Activated CD8-positive, alpha-beta memory T cell treated with anti-CD3 and anti-CD28 coated beads for 36 hours (primary cell): ENCODE measurements at regions not wholly inside any gene's neighbourhood (a gene's known extent, or its start where the extent isn't known, plus 50 kb on each side); places are given as distances from the start of the nearest gene placed in this dataset.

Source experiments
- CTCF ChIA-PET: fragments of 350-600 bp; sonication (Branson Sonifier 250); formaldehyde crosslinking; loops from one replicate; lab custom pipeline; 2021; ENCODE audit warnings: antibody characterized with exemption; lab: Charles Lee
- POLR2A ChIA-PET: fragments of 350-600 bp; sonication (Branson Sonifier 250); formaldehyde crosslinking; loops from one replicate; lab custom pipeline; 2021; ENCODE audit warnings: antibody characterized with exemption; lab: Charles Lee

DNA sequence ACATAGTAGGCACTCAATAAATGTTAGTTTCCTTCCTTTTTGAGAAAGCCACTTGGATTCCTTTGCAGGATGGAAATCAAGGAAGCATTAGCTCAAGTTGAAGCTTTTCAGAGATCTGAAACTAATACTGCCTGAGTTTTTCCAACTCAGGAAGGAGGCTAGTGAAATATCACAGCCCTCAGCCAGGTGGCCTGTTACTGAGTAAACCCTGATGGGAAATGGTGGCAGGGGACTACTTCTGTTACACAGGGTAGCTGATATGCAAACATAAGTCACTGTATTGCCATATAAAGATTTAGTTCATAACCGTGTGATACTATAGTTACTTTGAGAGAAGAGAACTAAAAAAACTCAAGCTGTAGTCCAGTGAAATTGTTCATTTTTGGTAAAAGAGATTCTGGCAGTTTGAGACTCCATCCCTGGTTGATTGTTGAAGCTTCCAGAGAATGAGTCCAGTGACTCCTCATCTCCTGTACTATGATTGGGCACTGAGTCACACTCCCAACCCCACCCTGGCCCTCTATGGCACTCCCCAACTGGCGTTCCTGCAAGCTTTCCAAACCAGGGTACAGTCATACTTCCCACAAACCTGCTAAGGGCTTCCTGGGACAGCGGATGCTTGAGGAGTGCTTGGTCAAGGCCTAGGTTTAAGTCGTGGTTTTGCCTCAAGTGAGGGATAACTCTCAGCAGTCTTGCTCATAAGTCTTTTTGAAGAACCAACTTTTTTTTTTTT is 81.8 kb downstream of the MID1IP1 start:
- POLR2A ChIA-PET: no interaction called here
- CTCF ChIA-PET: no interaction called here

GRCh38 chrX:38886112-38886511 is 84.9 kb downstream of the MID1IP1 start:
- POLR2A ChIA-PET: no interaction called here
- CTCF ChIA-PET: no interaction called here

DNA sequence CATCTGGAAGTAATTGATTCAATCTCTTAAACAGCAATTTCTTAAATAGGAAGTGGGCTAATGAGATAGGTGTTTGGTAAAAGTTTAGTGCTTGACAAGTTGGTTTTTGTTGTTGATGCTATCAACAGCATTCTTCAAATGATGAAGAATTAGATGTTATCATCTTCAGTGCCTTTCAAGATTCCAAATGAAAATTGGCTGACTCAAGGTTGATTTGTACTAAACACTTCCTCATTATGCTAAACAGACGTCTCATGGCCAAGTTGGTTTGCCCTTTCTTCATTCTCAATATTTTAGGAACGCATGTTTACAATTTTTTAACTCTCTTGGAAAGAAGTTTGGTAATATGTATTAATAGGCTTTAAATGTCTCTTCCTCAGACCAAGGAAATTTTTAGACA is 86.0 kb downstream of the MID1IP1 start:
- ChIA-PET POLR2A (no interaction called here), CTCF (no interaction called here)

DNA sequence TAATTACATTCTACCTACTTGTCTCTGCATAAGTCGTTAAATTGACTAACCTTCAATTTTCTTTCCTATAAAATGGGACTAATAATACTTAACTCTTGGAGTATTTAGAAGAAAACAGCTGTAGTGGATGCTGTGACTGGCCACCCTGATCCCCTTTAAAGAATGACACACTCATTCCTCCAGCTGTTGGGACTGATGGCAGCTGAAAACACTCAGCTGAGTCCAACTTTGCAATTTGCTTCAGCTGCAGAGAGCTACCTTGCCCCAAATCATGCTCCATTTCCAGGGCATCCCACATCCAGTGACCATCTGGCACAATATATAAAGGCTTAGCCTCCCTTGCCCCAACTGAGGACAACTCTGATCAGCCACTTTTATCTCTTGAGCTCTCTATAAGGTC is 89.1 kb downstream of the MID1IP1 start:
- CTCF ChIA-PET: no interaction called here

GRCh38 chrX:38890963-38891362 is 89.7 kb downstream of the MID1IP1 start:
- ChIA-PET CTCF (no interaction called here), POLR2A (no interaction called here)

More for the DNA sequence above, 89.1 kb downstream of the MID1IP1 start:
- POLR2A ChIA-PET: no interaction called here

- POLR2A ChIA-PET: no interaction called here
- CTCF ChIA-PET: interaction anchor here (0.7 kb wide), 1 partner anchor 174 kb away, joined by 4 read pairs; no protein-coding TSS in a partner anchor
Measured at GRCh38 chrX:38891641-38892413, 90.6 kb downstream of the MID1IP1 start.

DNA sequence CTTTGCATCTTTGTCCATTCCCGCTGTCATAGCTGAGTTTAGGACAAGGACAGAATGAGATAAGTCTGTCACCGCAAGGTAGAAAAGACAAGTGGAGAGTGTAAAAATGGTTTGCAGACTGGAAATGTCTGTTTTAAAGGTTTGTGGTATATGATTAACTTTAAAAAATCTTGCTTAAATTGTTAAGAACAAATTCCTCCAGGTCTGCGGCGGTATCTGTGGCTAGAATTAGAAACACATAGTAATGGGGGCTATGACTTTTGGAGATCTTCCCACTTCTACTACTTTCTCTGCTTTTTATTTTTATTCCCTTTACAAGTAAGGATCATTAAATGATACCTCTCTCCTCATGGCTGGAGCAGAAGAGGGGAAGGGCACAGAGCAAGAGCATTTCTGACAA is 92.2 kb downstream of the MID1IP1 start:
- ChIA-PET POLR2A (interaction anchor here (0.6 kb wide), 1 partner anchor 569 kb away, joined by 7 read pairs; no protein-coding TSS in a partner anchor), CTCF (no interaction called here)

DNA sequence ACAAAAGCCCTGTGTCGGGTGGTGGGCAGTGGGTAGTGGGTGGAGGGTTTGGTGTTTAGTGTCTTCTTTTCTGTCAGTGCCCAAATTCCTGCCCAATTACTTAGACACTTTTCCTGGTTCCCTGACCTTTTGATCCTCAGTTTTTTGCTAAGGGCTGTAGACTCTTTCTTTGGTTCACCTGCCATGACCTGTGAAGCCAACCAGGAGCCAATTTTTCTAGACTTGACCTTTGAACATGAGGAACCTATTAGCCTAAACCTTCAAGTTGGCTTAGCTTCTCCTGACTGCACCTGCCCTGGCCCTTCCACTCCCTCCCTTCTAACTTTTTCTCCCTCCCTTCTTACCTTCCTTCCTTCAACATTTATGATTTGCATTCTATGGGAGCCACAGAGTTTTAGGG is 94.5 kb downstream of the MID1IP1 start:
- ChIA-PET CTCF (no interaction called here), POLR2A (no interaction called here)

DNA sequence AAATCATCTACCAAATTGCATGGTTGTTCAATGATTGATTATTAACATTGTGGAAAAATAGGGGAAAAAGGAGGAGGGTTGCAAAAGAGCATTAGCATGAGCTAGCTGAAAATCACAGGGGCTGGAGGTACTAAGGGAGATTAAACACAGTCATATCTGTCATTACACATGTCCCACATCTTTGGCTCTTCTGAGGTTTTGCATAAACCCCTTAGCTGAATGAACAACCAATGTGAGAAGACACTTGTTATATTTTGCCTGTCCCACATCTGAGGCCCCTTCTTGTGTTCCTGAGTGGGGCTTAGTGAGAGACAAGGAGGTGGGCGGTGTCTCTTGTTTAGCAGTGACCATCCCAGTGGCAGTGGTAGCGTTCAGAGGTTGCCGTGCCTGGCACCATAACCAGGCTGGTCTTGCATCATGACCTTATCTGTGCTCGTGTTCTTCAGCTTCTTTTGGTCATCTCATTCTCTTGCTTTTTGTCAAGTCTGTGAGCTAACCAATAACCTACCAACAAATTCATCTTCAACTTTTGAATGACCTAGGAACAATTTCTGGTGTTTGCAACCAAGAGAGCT is 95.6 kb downstream of the MID1IP1 start:
- ChIA-PET POLR2A (no interaction called here), CTCF (no interaction called here)

DNA sequence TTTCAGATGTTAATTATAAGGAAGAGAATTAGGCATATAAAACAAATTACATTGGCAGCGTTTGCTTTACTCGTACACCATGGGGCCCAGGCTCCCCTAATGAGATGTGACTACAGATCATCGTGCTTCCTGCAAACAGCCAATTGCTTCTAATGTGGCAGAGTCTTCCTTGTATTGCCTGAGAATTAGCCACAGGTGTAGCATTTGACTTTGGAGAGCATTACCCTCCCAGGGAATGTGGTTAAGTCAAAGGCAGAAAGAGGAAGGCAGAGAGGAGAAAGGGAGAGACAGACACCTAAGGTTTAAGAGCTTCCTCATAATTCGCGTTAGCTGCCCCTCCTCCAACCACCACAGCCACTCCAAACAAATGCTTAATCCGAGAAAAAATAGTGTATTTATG is 97.0 kb downstream of the MID1IP1 start:
- POLR2A ChIA-PET: no interaction called here
- CTCF ChIA-PET: no interaction called here

DNA sequence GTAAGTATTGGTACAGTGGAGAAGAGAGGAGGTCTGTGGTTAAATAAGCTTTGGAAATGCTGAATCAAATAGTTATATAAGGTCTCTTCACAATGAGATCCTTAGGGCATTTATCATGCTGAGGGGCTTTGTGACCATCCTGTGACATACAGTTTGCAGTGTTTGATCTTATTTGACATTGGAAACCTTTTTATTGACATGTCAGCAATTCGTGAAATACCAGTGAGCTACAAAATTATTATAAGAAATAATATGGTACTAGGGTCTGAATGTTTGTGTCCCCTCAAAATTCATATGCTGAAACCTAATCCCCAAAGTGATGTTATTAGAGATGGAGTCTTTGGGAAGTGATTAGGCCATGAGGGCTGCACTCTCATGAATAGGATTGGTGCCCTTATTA is 98.4 kb downstream of the MID1IP1 start:
- ChIA-PET POLR2A (no interaction called here), CTCF (no interaction called here)

- CTCF ChIA-PET: no interaction called here
- POLR2A ChIA-PET: no interaction called here
Measured at GRCh38 chrX:38900719-38901118, 99.5 kb downstream of the MID1IP1 start.

DNA sequence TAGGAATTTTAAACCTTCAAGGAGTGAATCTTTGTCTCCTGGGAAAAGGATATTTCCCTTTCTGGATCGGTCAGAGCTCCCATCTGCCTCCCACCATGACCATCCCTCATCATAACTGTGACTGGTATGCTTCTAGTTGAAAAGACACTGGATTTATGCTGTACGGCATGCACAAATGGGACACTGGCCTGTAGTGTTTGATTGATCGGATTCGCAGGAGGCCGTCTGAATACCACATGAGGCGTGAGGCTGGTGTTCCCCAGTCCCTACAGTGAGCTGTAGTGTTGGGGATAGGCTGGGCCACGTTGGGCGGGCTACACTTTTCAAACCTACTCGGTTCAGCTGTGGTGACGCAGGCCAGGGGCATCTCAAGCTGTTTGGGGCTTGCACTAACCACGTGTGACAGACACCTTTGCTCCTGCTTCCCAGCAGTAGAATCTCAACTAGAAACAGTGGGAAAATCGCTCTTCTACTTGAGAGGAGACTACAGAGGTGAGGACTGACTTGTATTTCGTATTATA is 101.8 kb downstream of the MID1IP1 start:
- ChIA-PET POLR2A (no interaction called here), CTCF (no interaction called here)

DNA sequence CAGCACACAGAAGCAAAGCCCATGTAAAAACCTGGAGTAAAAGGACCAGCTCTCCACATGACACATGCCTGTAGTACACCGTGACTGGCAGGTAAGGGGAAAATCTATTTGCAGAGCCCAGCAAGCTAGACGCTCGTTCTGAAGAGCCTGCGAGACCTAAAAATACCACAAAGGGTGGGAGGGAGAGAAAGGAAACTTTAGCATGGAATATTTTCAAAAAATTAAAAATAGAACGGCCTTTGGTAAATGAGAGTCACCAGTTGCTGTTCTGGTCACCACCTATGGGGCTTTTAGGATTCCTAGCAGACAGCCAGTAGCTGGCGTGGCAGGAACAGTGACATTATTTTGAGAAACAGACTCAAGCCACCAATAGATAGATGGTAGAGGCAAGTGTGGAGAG is 115.5 kb downstream of the MID1IP1 start:
- ChIA-PET CTCF (no interaction called here), POLR2A (no interaction called here)

DNA sequence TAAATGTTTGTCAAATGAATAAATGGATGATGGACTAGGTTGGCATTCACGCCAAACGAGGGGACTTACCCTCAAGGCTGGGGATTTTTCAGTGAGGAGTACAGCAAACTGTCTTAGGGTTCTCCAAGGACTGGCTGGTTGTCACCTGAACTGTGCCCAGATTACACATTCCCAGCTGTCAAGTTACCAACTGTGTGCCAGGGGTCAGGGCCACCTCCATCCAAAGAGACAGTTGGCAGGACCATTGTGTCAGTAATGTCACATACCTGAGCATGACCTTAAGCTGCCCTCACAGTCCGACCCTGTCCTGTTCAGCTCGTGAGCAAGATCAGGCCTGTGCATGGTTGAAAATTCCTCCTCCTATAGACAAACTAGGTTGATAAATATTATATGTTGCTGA is 116.7 kb downstream of the MID1IP1 start:
- POLR2A ChIA-PET: no interaction called here
- CTCF ChIA-PET: no interaction called here

GRCh38 chrX:38919202-38919601 is 117.9 kb downstream of the MID1IP1 start:
- POLR2A ChIA-PET: no interaction called here
- CTCF ChIA-PET: no interaction called here

- ChIA-PET POLR2A (no interaction called here), CTCF (no interaction called here)
Measured at GRCh38 chrX:38919853-38920528, 118.7 kb downstream of the MID1IP1 start.

- ChIA-PET CTCF (no interaction called here), POLR2A (no interaction called here)
Measured at GRCh38 chrX:38923451-38923969, 122.3 kb downstream of the MID1IP1 start.

- POLR2A ChIA-PET: no interaction called here
- CTCF ChIA-PET: no interaction called here
Measured at GRCh38 chrX:38927592-38927991, 126.3 kb downstream of the MID1IP1 start.

- CTCF ChIA-PET: no interaction called here
- POLR2A ChIA-PET: no interaction called here
Measured at GRCh38 chrX:38929966-38930421, 128.7 kb downstream of the MID1IP1 start.
